Epithelial cell of proximal tubule (primary cell): ENCODE measurements at regions not wholly inside any gene's neighbourhood (a gene's known extent, or its start where the extent isn't known, plus 50 kb on each side); places are given as distances from the start of the nearest gene placed in this dataset.
"Not testable (repeated sequence)": the region's sequence is repeated elsewhere in the genome, so short reads cannot be mapped to it uniquely, and the experiment has no call there.

Source experiments
- DNase-seq: peaks from one replicate; pipeline ENCODE4 v3.0.0-alpha.2; 2011; ENCODE audit warnings: low read depth
- H3K4me3 ChIP-seq: 2 replicates; pipeline ENCODE4 v1.5.1; 2011; ENCODE audit warnings: low read depth, mild to moderate bottlenecking, low read length
- CTCF ChIP-seq: conservative IDR thresholded peaks from 2 replicates; pipeline ENCODE4 v1.5.1; 2012; ENCODE audit warnings: low read depth, mild to moderate bottlenecking, low read length

- DNase-seq: no peak
- no peak for TF ChIP-seq CTCF
- H3K4me3 ChIP-seq: no peak overlapping the region
Measured at GRCh38 chr2:56981554-56981953, 797.8 kb downstream of the CCDC85A start.

- TF ChIP-seq CTCF: no peak
- H3K4me3 ChIP-seq: no peak overlapping the region
- DNase-seq: no peak
Measured at GRCh38 chr2:56985609-56986008, 801.8 kb downstream of the CCDC85A start.

- DNase-seq: no peak
- no peak overlapping the region for H3K4me3 ChIP-seq
- no peak for TF ChIP-seq CTCF
Measured at GRCh38 chr2:57022496-57022895, 838.7 kb downstream of the CCDC85A start.

GRCh38 chr2:57044931-57045635 lies 861.3 kb downstream of the CCDC85A start:
- no peak for TF ChIP-seq CTCF
- H3K4me3 ChIP-seq: no peak overlapping the region
- no peak for DNase-seq

- DNase-seq: no peak
- no peak for TF ChIP-seq CTCF
- H3K4me3 ChIP-seq: no peak overlapping the region
Measured at GRCh38 chr2:57049273-57049672, 865.5 kb downstream of the CCDC85A start.

GRCh38 chr2:57050007-57050406 lies 866.2 kb downstream of the CCDC85A start:
- TF ChIP-seq CTCF: no peak
- no peak overlapping the region for H3K4me3 ChIP-seq
- DNase-seq: no peak

- not testable (repeated sequence) for H3K4me3 ChIP-seq, DNase-seq
Measured at GRCh38 chr2:57066301-57066700, 882.5 kb downstream of the CCDC85A start.
